ENCODE measurements at regions not wholly inside any gene's neighbourhood (a gene's known extent, or its start where the extent isn't known, plus 50 kb on each side); places are given as distances from the start of the nearest gene placed in this dataset.

- DNase-seq (ENCODE audit: low spot score): no peak
Measured at GRCh38 chr4:84441758-84442377, 57.2 kb downstream of the NKX6-1 start.

GRCh38 chr4:84439996-84440395 is 59.1 kb downstream of the NKX6-1 start:
- DNase-seq (ENCODE audit: low spot score): no peak

GRCh38 chr4:84436812-84437211 is 62.3 kb downstream of the NKX6-1 start:
- DNase-seq (ENCODE audit: low spot score): no peak

GRCh38 chr4:84434344-84434743 is 64.7 kb downstream of the NKX6-1 start:
- no peak for DNase-seq (ENCODE audit: low spot score)

- no peak for DNase-seq (ENCODE audit: low spot score)
Measured at GRCh38 chr4:84433633-84434222, 65.4 kb downstream of the NKX6-1 start.

GRCh38 chr4:84432713-84433112 is 66.4 kb downstream of the NKX6-1 start:
- DNase-seq (ENCODE audit: low spot score): no peak

- no peak for DNase-seq (ENCODE audit: low spot score)
Measured at GRCh38 chr4:84420608-84421007, 78.5 kb downstream of the NKX6-1 start.

GRCh38 chr4:84419201-84419600 is 79.9 kb downstream of the NKX6-1 start:
- no peak for DNase-seq (ENCODE audit: low spot score)

- no peak for DNase-seq (ENCODE audit: low spot score)
Measured at GRCh38 chr4:84417997-84418709, 80.9 kb downstream of the NKX6-1 start.

- DNase-seq (ENCODE audit: low spot score): no peak
Measured at GRCh38 chr4:84413976-84414375, 85.1 kb downstream of the NKX6-1 start.

GRCh38 chr4:84413480-84413879 is 85.6 kb downstream of the NKX6-1 start:
- no peak for DNase-seq (ENCODE audit: low spot score)

GRCh38 chr4:84412062-84412461 is 87.0 kb downstream of the NKX6-1 start:
- no peak for DNase-seq (ENCODE audit: low spot score)

GRCh38 chr4:84407554-84408407 is 91.3 kb downstream of the NKX6-1 start:
- DNase-seq (ENCODE audit: low spot score): no peak

- DNase-seq (ENCODE audit: low spot score): no peak
Measured at GRCh38 chr4:84403656-84404055, 95.4 kb downstream of the NKX6-1 start.

- DNase-seq (ENCODE audit: low spot score): no peak
Measured at GRCh38 chr4:84401701-84402306, 97.3 kb downstream of the NKX6-1 start.

GRCh38 chr4:84394386-84394785 is 104.7 kb downstream of the NKX6-1 start:
- DNase-seq (ENCODE audit: low spot score): no peak

- DNase-seq (ENCODE audit: low spot score): no peak
Measured at GRCh38 chr4:84392951-84393590, 106.0 kb downstream of the NKX6-1 start.

- DNase-seq (ENCODE audit: low spot score): no peak
Measured at GRCh38 chr4:84389406-84389805, 109.7 kb downstream of the NKX6-1 start.

GRCh38 chr4:84385203-84385602 is 113.9 kb downstream of the NKX6-1 start:
- no peak for DNase-seq (ENCODE audit: low spot score)

- no peak for DNase-seq (ENCODE audit: low spot score)
Measured at GRCh38 chr4:84384801-84385200, 114.3 kb downstream of the NKX6-1 start.

GRCh38 chr4:84381759-84382158 is 117.3 kb downstream of the NKX6-1 start:
- no peak for DNase-seq (ENCODE audit: low spot score)
